GM19397 (cell line): ENCODE measurements at regions not wholly inside any gene's neighbourhood (a gene's known extent, or its start where the extent isn't known, plus 50 kb on each side); places are given as distances from the start of the nearest gene placed in this dataset.
"Not testable (repeated sequence)": the region's sequence is repeated elsewhere in the genome, so short reads cannot be mapped to it uniquely, and the experiment has no call there.

Source experiments
- ATAC-seq: cut with Tn5 transposase; IDR thresholded peaks from one replicate; pipeline ENCODE4 v1.9.1; 2021; ENCODE audit warnings: mild to moderate bottlenecking, moderate library complexity; ENCODE audit not compliant: unreplicated experiment

DNA sequence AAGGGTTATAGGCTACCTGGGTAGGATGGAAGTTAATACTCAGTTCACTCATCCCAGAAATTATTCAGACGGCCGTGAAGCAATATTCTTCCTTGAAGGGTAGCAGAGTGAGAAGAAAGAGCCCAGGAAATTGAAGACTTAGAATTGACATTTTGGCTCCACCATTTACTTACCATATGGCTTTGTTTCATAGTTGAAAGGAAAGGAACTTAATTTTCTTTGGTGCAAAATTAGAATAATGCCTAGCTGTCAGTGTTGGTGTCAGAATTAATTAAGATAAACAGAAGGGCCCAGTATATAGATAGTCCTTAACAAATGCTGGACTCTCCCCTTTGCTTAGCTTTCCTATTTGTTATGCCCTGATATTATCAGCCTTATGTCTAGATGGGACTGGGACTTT is 263.2 kb downstream of the KCNJ3 start:
- ATAC-seq, result no peak

DNA sequence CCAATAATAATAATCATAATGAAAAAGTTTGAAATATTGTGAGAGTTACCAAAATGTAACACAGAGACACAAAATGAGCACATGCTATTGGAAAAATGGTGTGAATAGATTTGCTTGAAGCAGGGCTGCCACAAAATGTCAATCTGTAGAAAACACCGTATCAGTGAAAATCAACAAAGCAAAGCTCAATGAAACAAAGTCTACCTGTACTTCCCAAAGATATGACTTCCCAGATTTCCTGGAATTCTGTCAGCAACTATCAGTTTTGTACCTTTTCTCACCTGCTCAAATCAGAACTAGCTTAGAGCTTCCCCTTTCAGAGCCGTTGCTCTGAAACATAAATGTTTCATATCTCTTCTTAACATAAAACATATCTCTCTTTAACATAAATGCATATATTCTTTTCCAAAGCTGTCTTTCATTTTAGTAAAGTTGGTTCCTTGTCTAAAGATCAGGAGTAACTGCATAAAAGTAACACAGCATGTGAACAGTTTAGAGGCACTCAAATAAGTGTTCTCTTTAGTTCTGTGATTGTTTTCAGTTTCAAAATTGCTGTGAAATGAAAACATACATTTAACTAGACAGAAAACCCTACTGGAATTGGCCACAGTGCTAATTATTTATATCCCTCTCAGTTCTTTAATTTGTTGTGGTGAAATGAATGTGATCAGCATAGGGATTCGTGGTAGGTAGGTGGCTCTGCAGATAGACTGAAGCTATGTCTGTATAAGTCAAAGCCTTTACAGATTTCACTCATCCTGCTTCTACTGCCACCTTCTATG is 262.5 kb downstream of the KCNJ3 start:
- no peak for ATAC-seq

GRCh38 chr2:154952346-154952980 is 254.0 kb downstream of the KCNJ3 start:
- no peak for ATAC-seq

- ATAC-seq, result not testable (repeated sequence)
Observed at GRCh38 chr2:154947416-154947815, 248.9 kb downstream of the KCNJ3 start.

- ATAC-seq, result no peak
Observed at GRCh38 chr2:154945984-154946383, 247.5 kb downstream of the KCNJ3 start.

- no peak for ATAC-seq
Observed at GRCh38 chr2:154941379-154941778, 242.9 kb downstream of the KCNJ3 start.

- ATAC-seq, result no peak
Observed at GRCh38 chr2:154934213-154934612, 235.7 kb downstream of the KCNJ3 start.

GRCh38 chr2:154924531-154924930 is 226.0 kb downstream of the KCNJ3 start:
- no peak for ATAC-seq

DNA sequence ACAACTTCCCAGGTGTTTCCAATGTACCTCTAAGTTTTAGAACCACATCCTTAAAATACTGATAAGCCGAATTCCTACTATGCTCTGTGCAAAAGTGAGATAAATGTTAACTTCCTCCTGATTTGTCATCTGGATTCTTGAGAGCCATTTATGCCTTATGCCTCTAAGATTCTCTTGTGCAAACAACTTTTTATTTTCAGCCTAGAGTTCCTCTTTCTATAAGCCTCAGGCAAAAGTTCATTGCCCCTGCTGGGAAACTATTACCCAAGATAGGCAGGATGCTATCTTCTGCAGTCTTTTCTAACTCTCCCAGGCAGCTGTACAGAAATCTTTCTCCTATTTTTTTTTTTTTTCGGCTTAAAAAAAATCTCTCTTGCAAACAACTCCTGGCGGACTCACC is 216.1 kb downstream of the KCNJ3 start:
- ATAC-seq, result no peak

DNA sequence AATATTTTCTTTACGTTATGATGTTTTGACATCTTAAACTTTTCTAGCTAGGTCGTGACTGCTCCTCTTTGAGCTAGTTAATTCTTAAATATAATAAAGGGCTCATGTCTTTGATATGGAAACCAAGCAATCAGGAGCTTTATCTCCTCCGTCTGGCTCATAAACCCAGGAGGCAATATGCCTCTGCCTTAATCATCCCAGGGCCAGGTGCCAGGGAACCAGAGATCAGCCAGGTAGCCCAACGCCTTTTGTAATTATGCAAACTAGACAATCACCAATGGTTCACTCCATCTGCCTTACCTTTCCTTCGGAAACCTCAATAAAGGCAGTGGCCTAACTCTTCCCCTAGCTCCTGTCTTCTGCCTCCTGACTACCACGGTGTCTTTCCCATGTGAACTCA is 213.7 kb downstream of the KCNJ3 start:
- no peak for ATAC-seq

DNA sequence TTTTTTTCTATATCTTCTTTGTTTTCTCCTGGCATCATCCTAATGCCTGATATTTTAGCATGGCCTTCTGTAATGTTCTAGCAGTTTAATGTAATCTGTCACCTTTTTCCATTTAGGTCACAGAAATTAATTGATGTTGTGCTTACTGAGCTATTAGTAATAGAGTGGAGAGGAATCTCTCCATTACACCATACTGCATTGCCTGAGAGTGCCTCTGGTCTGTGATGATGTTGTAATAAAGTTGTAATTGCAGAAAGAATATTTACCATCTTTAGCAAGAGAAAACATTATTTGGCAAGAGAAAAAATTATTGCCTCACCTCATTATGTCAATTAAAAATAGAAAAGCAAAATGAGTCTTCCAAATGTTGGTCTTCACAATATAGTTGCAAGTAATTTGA is 213.2 kb downstream of the KCNJ3 start:
- no peak for ATAC-seq

GRCh38 chr2:154910701-154911100 is 212.2 kb downstream of the KCNJ3 start:
- no peak for ATAC-seq

- no peak for ATAC-seq
Observed at GRCh38 chr2:154908327-154908726, 209.8 kb downstream of the KCNJ3 start.
